ENCODE measurements at regions not wholly inside any gene's neighbourhood (a gene's known extent, or its start where the extent isn't known, plus 50 kb on each side); places are given as distances from the start of the nearest gene placed in this dataset.

- H3K9ac ChIP-seq (ENCODE audit: insufficient read depth, low read length) = no peak overlapping the region
- H3K27me3 ChIP-seq (ENCODE audit: control insufficient read depth, insufficient read depth, low read length) = no peaks in the 10 kb centered on the region
- H3K79me2 ChIP-seq (ENCODE audit: control insufficient read depth, insufficient read depth, low read length) = no peaks in the 10 kb centered on the region
- no peak for TF ChIP-seq EZH2 (IDR thresholded peaks at IDR 0.05; ENCODE audit: low read length, missing control alignments)
- TF ChIP-seq CTCF (conservative IDR thresholded peaks at IDR 0.05 in 1 of 2, IDR thresholded peaks at IDR 0.05 in 1 of 2; ENCODE audit: low read depth in 1 of 2, low read length in 2 of 2) = no peak
- H3K9me3 ChIP-seq (ENCODE audit: control insufficient read depth, insufficient read depth, low read depth, low read length) = no peaks in the 10 kb centered on the region
- no peak overlapping the region for H2AFZ ChIP-seq (ENCODE audit: low read length)
- H3K4me3 ChIP-seq (replicated peaks in 1 of 4; ENCODE audit: control extremely low read depth in 1 of 4, insufficient read depth in 1 of 4, low read depth in 3 of 4, low read length in 4 of 4) = no peak overlapping the region
- H4K20me1 ChIP-seq (ENCODE audit: control insufficient read depth, extremely low read depth, insufficient read depth, low read length) = no peaks in the 10 kb centered on the region
- no peak overlapping the region for H3K4me2 ChIP-seq (ENCODE audit: extremely low read depth, insufficient read depth, low read length)
- no peaks in the 10 kb centered on the region for H3K36me3 ChIP-seq (ENCODE audit: control insufficient read depth, insufficient read depth, low read length)
- no peak for DNase-seq (ENCODE audit: low read depth in 2 of 2)
- no peak overlapping the region for H3K27ac ChIP-seq (ENCODE audit: insufficient read depth, low read length)
- H3K4me1 ChIP-seq (ENCODE audit: control insufficient read depth, extremely low read depth, insufficient read depth, low read length) = no peaks in the 10 kb centered on the region
Observed at GRCh38 chr6:126548300-126548699, 208.4 kb downstream of the CENPW start.

- Histone ChIP-seq H3K9ac (ENCODE audit: insufficient read depth, low read length) (no peak overlapping the region), H3K27ac (ENCODE audit: insufficient read depth, low read length) (no peak overlapping the region), H3K9me3 (ENCODE audit: control insufficient read depth, insufficient read depth, low read depth, low read length) (no peaks in the 10 kb centered on the region), H3K4me3 (replicated peaks in 1 of 4; ENCODE audit: control extremely low read depth in 1 of 4, insufficient read depth in 1 of 4, low read depth in 3 of 4, low read length in 4 of 4) (no peak overlapping the region), H2AFZ (ENCODE audit: low read length) (no peak overlapping the region), H3K79me2 (ENCODE audit: control insufficient read depth, insufficient read depth, low read length) (no peaks in the 10 kb centered on the region), H3K27me3 (ENCODE audit: control insufficient read depth, insufficient read depth, low read length) (no peaks in the 10 kb centered on the region), H4K20me1 (ENCODE audit: control insufficient read depth, extremely low read depth, insufficient read depth, low read length) (no peaks in the 10 kb centered on the region), H3K4me1 (ENCODE audit: control insufficient read depth, extremely low read depth, insufficient read depth, low read length) (no peaks in the 10 kb centered on the region), H3K36me3 (ENCODE audit: control insufficient read depth, insufficient read depth, low read length) (no peaks in the 10 kb centered on the region), H3K4me2 (ENCODE audit: extremely low read depth, insufficient read depth, low read length) (no peak overlapping the region)
- no peak for DNase-seq (ENCODE audit: low read depth in 2 of 2)
- TF ChIP-seq CTCF (conservative IDR thresholded peaks at IDR 0.05 in 1 of 2, IDR thresholded peaks at IDR 0.05 in 1 of 2; ENCODE audit: low read depth in 1 of 2, low read length in 2 of 2) = no peak
- no peak for TF ChIP-seq EZH2 (IDR thresholded peaks at IDR 0.05; ENCODE audit: low read length, missing control alignments)
Observed at GRCh38 chr6:126550323-126550722, 210.4 kb downstream of the CENPW start.

GRCh38 chr6:126551832-126552231 lies 211.9 kb downstream of the CENPW start:
- Histone ChIP-seq H2AFZ (ENCODE audit: low read length) (no peak overlapping the region), H3K4me1 (ENCODE audit: control insufficient read depth, extremely low read depth, insufficient read depth, low read length) (no peaks in the 10 kb centered on the region), H3K4me2 (ENCODE audit: extremely low read depth, insufficient read depth, low read length) (no peak overlapping the region), H3K9ac (ENCODE audit: insufficient read depth, low read length) (no peak overlapping the region), H3K4me3 (replicated peaks in 1 of 4; ENCODE audit: control extremely low read depth in 1 of 4, insufficient read depth in 1 of 4, low read depth in 3 of 4, low read length in 4 of 4) (no peak overlapping the region), H3K79me2 (ENCODE audit: control insufficient read depth, insufficient read depth, low read length) (no peaks in the 10 kb centered on the region), H3K9me3 (ENCODE audit: control insufficient read depth, insufficient read depth, low read depth, low read length) (no peaks in the 10 kb centered on the region), H3K27me3 (ENCODE audit: control insufficient read depth, insufficient read depth, low read length) (no peaks in the 10 kb centered on the region), H3K36me3 (ENCODE audit: control insufficient read depth, insufficient read depth, low read length) (no peaks in the 10 kb centered on the region), H4K20me1 (ENCODE audit: control insufficient read depth, extremely low read depth, insufficient read depth, low read length) (no peaks in the 10 kb centered on the region), H3K27ac (ENCODE audit: insufficient read depth, low read length) (no peak overlapping the region)
- TF ChIP-seq EZH2 (IDR thresholded peaks at IDR 0.05; ENCODE audit: low read length, missing control alignments) = no peak
- no peak for TF ChIP-seq CTCF (conservative IDR thresholded peaks at IDR 0.05 in 1 of 2, IDR thresholded peaks at IDR 0.05 in 1 of 2; ENCODE audit: low read depth in 1 of 2, low read length in 2 of 2)
- no peak for DNase-seq (ENCODE audit: low read depth in 2 of 2)
